ENCODE measurements at regions not wholly inside any gene's neighbourhood (a gene's known extent, or its start where the extent isn't known, plus 50 kb on each side); places are given as distances from the start of the nearest gene placed in this dataset.

DNA sequence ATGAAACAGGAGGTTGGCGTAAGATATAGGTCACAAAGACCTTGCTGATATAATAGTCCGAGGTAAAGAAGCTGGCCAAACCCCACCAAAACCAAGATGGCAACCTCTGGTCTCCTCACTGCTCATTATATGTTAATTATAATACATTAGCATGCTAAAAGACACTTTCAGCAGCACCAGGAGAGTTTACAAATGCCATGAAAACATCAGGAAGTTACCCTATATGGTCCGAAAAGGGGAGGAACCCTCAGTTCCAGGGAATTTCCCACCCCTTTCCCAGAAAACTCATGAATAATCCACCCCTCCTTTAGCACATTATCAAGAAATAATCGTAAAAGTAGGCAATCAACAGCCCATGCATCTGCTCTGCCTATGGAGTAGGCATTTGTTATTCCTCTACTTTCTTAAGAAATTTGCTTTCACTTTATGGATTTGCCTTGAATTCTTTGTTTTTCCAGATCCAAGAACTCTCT lies 923.4 kb downstream of the QKI start:
- no peak overlapping the region for H3K4me2 ChIP-seq (ENCODE audit: low read length)
- CTCF ChIA-PET, result no interaction called here

More for the DNA sequence above, 923.4 kb downstream of the QKI start:
- ChIA-PET RAD21 (ENCODE audit: low non-redundant PET in 1 of 2, low total read pairs in 2 of 2, uncharacterized antibody in 2 of 2, unreplicated experiment in 2 of 2) (no interaction called here), POLR2A (no interaction called here)
- H3K9ac ChIP-seq (ENCODE audit: low read length), result no peak overlapping the region
- no peak overlapping the region for H2AFZ ChIP-seq (ENCODE audit: low read depth, low read length, poor library complexity, severe bottlenecking)
- no TSS peak for BruUV-seq (replicated peaks)
- no peak overlapping the region for H3K4me3 ChIP-seq (replicated peaks in 1 of 2; ENCODE audit: low read depth in 1 of 2, low read length in 2 of 2)
- TF ChIP-seq SIN3A (IDR thresholded peaks at IDR 0.05; ENCODE audit: low read depth), result no peak
- TF ChIP-seq, protein P1, sequence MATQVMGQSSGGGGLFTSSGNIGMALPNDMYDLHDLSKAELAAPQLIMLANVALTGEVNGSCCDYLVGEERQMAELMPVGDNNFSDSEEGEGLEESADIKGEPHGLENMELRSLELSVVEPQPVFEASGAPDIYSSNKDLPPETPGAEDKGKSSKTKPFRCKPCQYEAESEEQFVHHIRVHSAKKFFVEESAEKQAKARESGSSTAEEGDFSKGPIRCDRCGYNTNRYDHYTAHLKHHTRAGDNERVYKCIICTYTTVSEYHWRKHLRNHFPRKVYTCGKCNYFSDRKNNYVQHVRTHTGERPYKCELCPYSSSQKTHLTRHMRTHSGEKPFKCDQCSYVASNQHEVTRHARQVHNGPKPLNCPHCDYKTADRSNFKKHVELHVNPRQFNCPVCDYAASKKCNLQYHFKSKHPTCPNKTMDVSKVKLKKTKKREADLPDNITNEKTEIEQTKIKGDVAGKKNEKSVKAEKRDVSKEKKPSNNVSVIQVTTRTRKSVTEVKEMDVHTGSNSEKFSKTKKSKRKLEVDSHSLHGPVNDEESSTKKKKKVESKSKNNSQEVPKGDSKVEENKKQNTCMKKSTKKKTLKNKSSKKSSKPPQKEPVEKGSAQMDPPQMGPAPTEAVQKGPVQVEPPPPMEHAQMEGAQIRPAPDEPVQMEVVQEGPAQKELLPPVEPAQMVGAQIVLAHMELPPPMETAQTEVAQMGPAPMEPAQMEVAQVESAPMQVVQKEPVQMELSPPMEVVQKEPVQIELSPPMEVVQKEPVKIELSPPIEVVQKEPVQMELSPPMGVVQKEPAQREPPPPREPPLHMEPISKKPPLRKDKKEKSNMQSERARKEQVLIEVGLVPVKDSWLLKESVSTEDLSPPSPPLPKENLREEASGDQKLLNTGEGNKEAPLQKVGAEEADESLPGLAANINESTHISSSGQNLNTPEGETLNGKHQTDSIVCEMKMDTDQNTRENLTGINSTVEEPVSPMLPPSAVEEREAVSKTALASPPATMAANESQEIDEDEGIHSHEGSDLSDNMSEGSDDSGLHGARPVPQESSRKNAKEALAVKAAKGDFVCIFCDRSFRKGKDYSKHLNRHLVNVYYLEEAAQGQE (IDR thresholded peaks at IDR 0.05; ENCODE audit: low read depth), result no peak
- no peak for TF ChIP-seq CBX3 (IDR thresholded peaks at IDR 0.05; ENCODE audit: low read depth)
- no peak for TF ChIP-seq RAD21 (IDR thresholded peaks at IDR 0.05; ENCODE audit: low read depth)
- TF ChIP-seq ELF1 (IDR thresholded peaks at IDR 0.05; ENCODE audit: borderline replicate concordance, low read depth), result no peak
- TF ChIP-seq EGR1 (IDR thresholded peaks at IDR 0.05; ENCODE audit: low read depth), result no peak
- no peak for TF ChIP-seq FOSL1 (IDR thresholded peaks at IDR 0.05; ENCODE audit: low read depth)
- TF ChIP-seq SRF (IDR thresholded peaks at IDR 0.05; ENCODE audit: low read depth), result no peak
- no peak for TF ChIP-seq ZFX (IDR thresholded peaks at IDR 0.05)
- DNase-seq (ENCODE audit: low read depth, low spot score), result no peak
- H3K9me2 ChIP-seq (ENCODE audit: insufficient read depth), result no peaks in the 10 kb centered on the region
- no peaks in the 10 kb centered on the region for H3K79me2 ChIP-seq (ENCODE audit: insufficient read depth, low read length)
- no peaks in the 10 kb centered on the region; a peak in 1 of 4 replicates for H3K9me3 ChIP-seq (ENCODE audit: control insufficient read depth in 1 of 2, insufficient read depth in 1 of 2, low read depth in 1 of 2, low read length in 2 of 2)
- H3K27ac ChIP-seq (ENCODE audit: low read depth, low read length), result no peak overlapping the region
- H4K20me1 ChIP-seq (ENCODE audit: insufficient read depth), result no peaks in the 10 kb centered on the region
- no peaks in the 10 kb centered on the region for H3K27me3 ChIP-seq (ENCODE audit: insufficient read depth, low read length)
- no peaks in the 10 kb centered on the region for H3K4me1 ChIP-seq (ENCODE audit: control insufficient read depth in 1 of 2, insufficient read depth in 2 of 2, low read length in 2 of 2)
- no peaks in the 10 kb centered on the region for H3K36me3 ChIP-seq (ENCODE audit: control insufficient read depth in 1 of 2, insufficient read depth in 2 of 2, low read length in 2 of 2)
- no peak for ATAC-seq
- intact Hi-C loops (cut with micrococcal nuclease), result no loop called here
